Caco-2 (cell line): ENCODE measurements at regions not wholly inside any gene's neighbourhood (a gene's known extent, or its start where the extent isn't known, plus 50 kb on each side); places are given as distances from the start of the nearest gene placed in this dataset.

ENCODE experiments used
- BruUV-seq: library from RNA; stranded (reverse); fragments of 400-500 nt; replicated peaks from 2 replicates; lab custom pipeline; 2021; lab: Mats Ljungman, UMichigan
- CTCF ChIA-PET: fragments of 300-600 bp; sonication (Branson Sonifier 250); formaldehyde crosslinking; loops from one replicate; lab custom pipeline; 2022; ENCODE audit warnings: antibody characterized with exemption; lab: Charles Lee
- POLR2A ChIA-PET: fragments of 300-600 bp; sonication (Branson Sonifier 250); formaldehyde crosslinking; loops from one replicate; lab custom pipeline; 2022; ENCODE audit warnings: antibody characterized with exemption; lab: Charles Lee
- DNase-seq, 2 experiments: peaks; one replicate each; pipeline versions ENCODE4 v3.0.0 to v3.0.0-alpha.2; 2020 to 2022
- H3K27me3 ChIP-seq: replicated peaks from 2 replicates; pipeline ENCODE4 v1.6.0; 2011; ENCODE audit warnings: low read length; ENCODE audit not compliant: control insufficient read depth, insufficient read depth
- H3K36me3 ChIP-seq: 2 replicates; pipeline ENCODE4 v1.5.1; 2011; ENCODE audit warnings: low read length; ENCODE audit not compliant: control insufficient read depth, insufficient read depth
- H3K4me1 ChIP-seq: fragments of 250-450 bp; sonication (Bioruptor Pico); 2 replicates; pipeline ENCODE4 v1.5.1; 2020; ENCODE audit warnings: mild to moderate bottlenecking
- H3K4me3 ChIP-seq: 2 replicates; pipeline ENCODE4 v1.5.1; 2011; ENCODE audit warnings: low read depth, mild to moderate bottlenecking, control low read depth, low read length
- H3K9me3 ChIP-seq: fragments of 250-450 bp; sonication (Bioruptor Pico); 2 replicates; pipeline ENCODE4 v1.5.1; 2020; ENCODE audit warnings: mild to moderate bottlenecking, moderate library complexity
- H3K27ac Mint-ChIP-seq: one replicate; pipeline ENCODE4 v1.8.0; 2022; ENCODE audit warnings: mixed read lengths; ENCODE audit not compliant: unreplicated experiment
- H3K27me3 Mint-ChIP-seq: one replicate; pipeline ENCODE4 v1.8.0; 2022; ENCODE audit warnings: mixed read lengths; ENCODE audit not compliant: insufficient read depth, unreplicated experiment
- H3K36me3 Mint-ChIP-seq: one replicate; pipeline ENCODE4 v1.8.0; 2022; ENCODE audit warnings: mild to moderate bottlenecking, mixed read lengths; ENCODE audit not compliant: insufficient read depth, unreplicated experiment
- H3K4me1 Mint-ChIP-seq: one replicate; pipeline ENCODE4 v1.8.0; 2022; ENCODE audit warnings: low read depth, mixed read lengths; ENCODE audit not compliant: unreplicated experiment
- H3K4me3 Mint-ChIP-seq: one replicate; pipeline ENCODE4 v1.8.0; 2022; ENCODE audit warnings: mild to moderate bottlenecking, moderate library complexity, mixed read lengths; ENCODE audit not compliant: unreplicated experiment
- H3K9me3 Mint-ChIP-seq: one replicate; pipeline ENCODE4 v1.8.0; 2022; ENCODE audit warnings: mixed read lengths; ENCODE audit not compliant: unreplicated experiment
- CTCF ChIP-seq, 2 experiments: fragments of 200-600 bp in 1 of 2; IDR thresholded peaks; 1 replicate in 1 of 2; 2 replicates in 1 of 2; pipeline versions ENCODE4 v1.5.1 to v1.8.0; 2011 to 2022; ENCODE audit warnings: antibody characterized with exemption in 1 of 2, control low read depth in 1 of 2, inconsistent platforms in 1 of 2, low read depth in 1 of 2, low read length in 1 of 2, mild to moderate bottlenecking in 1 of 2, moderate library complexity in 1 of 2; ENCODE audit not compliant: insufficient read depth in 1 of 2, severe bottlenecking in 1 of 2, unreplicated experiment in 1 of 2
- intact Hi-C: fragments of 100-400 bp; cut with micrococcal nuclease; formaldehyde crosslinking; loops from one replicate; pipeline ENCODE4 v1.10.0; 2022; ENCODE audit not compliant: unreplicated experiment

DNA sequence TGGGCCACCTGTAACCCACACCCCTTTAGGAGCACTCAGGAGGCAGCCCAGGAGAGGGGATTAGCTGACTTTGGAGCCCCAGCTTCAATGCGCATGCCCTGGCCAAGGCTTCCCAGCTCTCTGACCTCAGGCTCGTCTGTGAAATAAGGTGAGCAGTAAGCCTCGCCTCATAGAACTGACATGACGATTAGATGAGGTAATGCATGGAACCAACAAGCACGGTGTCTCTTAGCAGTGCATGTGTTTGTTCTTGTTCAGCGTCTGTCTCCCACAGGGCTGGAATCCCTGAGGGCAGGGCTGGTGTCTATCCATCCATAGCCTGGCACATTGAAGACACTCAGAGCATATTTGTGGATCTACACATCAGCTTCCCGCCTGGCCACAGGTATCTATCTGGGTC is 415.4 kb downstream of the MN1 start:
- no peak for DNase-seq
- H3K36me3 Mint-ChIP-seq: no peaks in the 10 kb centered on the region
- peaks cover 3% of the 10 kb centered on the region for H3K4me1 Mint-ChIP-seq
- H3K4me3 Mint-ChIP-seq: no peak overlapping the region
- H3K27ac Mint-ChIP-seq: no peak overlapping the region
- H3K36me3 ChIP-seq: no peaks in the 10 kb centered on the region
- H3K9me3 Mint-ChIP-seq: no peaks in the 10 kb centered on the region
- no peak overlapping the region for H3K4me3 ChIP-seq
- ChIA-PET CTCF (no interaction called here), POLR2A (no interaction called here)
- no peaks in the 10 kb centered on the region; the same call in 1 of the 2 replicates for H3K27me3 ChIP-seq
- no peaks in the 10 kb centered on the region for H3K4me1 ChIP-seq
- H3K9me3 ChIP-seq: no peaks in the 10 kb centered on the region
- intact Hi-C loops: no loop called here
- no peak for TF ChIP-seq CTCF (IDR thresholded peaks at IDR 0.05; ENCODE audit: insufficient read depth in 1 of 2, low read depth in 1 of 2, low read length in 1 of 2, severe bottlenecking in 1 of 2, unreplicated experiment in 1 of 2)
- BruUV-seq: no TSS peak
- peaks cover 29% of the 10 kb centered on the region for H3K27me3 Mint-ChIP-seq

- Histone ChIP-seq H3K4me1 (no peaks in the 10 kb centered on the region), H3K9me3 (no peaks in the 10 kb centered on the region), H3K27me3 (no peaks in the 10 kb centered on the region; the same call in 1 of the 2 replicates), H3K4me3 (no peak overlapping the region), H3K36me3 (no peaks in the 10 kb centered on the region)
- CTCF ChIA-PET: no interaction called here
- peaks cover 23% of the 10 kb centered on the region for H3K27me3 Mint-ChIP-seq
- no peak overlapping the region for H3K27ac Mint-ChIP-seq
- no peaks in the 10 kb centered on the region for H3K9me3 Mint-ChIP-seq
- no peak for TF ChIP-seq CTCF (IDR thresholded peaks at IDR 0.05; ENCODE audit: insufficient read depth in 1 of 2, low read depth in 1 of 2, low read length in 1 of 2, severe bottlenecking in 1 of 2, unreplicated experiment in 1 of 2)
- POLR2A ChIA-PET: no interaction called here
- peaks cover 4% of the 10 kb centered on the region for H3K36me3 Mint-ChIP-seq
- H3K4me1 Mint-ChIP-seq: peaks cover 7% of the 10 kb centered on the region
- H3K4me3 Mint-ChIP-seq: no peak overlapping the region
- BruUV-seq: no TSS peak
- no peak for DNase-seq
- intact Hi-C loops: no loop called here
Observed at GRCh38 chr22:27387561-27387960, 414.0 kb downstream of the MN1 start.

GRCh38 chr22:27388090-27388600 is 413.4 kb downstream of the MN1 start:
- Mint-ChIP-seq H3K4me1 (peaks cover 7% of the 10 kb centered on the region), H3K27ac (no peak overlapping the region), H3K36me3 (peaks cover 4% of the 10 kb centered on the region), H3K27me3 (peaks cover 22% of the 10 kb centered on the region), H3K9me3 (no peaks in the 10 kb centered on the region), H3K4me3 (no peak overlapping the region)
- no peak overlapping the region for H3K4me3 ChIP-seq
- DNase-seq: no peak
- ChIA-PET POLR2A (no interaction called here), CTCF (no interaction called here)
- BruUV-seq: no TSS peak
- no peaks in the 10 kb centered on the region; the same call in 1 of the 2 replicates for H3K27me3 ChIP-seq
- H3K4me1 ChIP-seq: no peaks in the 10 kb centered on the region
- H3K36me3 ChIP-seq: no peaks in the 10 kb centered on the region
- no peaks in the 10 kb centered on the region for H3K9me3 ChIP-seq
- no peak for TF ChIP-seq CTCF (IDR thresholded peaks at IDR 0.05; ENCODE audit: insufficient read depth in 1 of 2, low read depth in 1 of 2, low read length in 1 of 2, severe bottlenecking in 1 of 2, unreplicated experiment in 1 of 2)
- intact Hi-C loops: no loop called here
